Erythroblast (primary cell): ENCODE measurements at regions not wholly inside any gene's neighbourhood (a gene's known extent, or its start where the extent isn't known, plus 50 kb on each side); places are given as distances from the start of the nearest gene placed in this dataset.

Source experiments
- DNase-seq, 2 experiments: peaks; one replicate each; lab custom pipeline; 2025; lab: John Stamatoyannopoulos, UW
- GATA1 ChIP-seq: IDR thresholded peaks from 2 replicates; pipeline ENCODE4 v1.6.1; 2011; ENCODE audit warnings: low read depth, mild to moderate bottlenecking, control low read depth, low read length, moderate library complexity
- POLR2A ChIP-seq: IDR thresholded peaks from 2 replicates; pipeline ENCODE4 v1.6.1; 2011; ENCODE audit warnings: mild to moderate bottlenecking, low read length

DNA sequence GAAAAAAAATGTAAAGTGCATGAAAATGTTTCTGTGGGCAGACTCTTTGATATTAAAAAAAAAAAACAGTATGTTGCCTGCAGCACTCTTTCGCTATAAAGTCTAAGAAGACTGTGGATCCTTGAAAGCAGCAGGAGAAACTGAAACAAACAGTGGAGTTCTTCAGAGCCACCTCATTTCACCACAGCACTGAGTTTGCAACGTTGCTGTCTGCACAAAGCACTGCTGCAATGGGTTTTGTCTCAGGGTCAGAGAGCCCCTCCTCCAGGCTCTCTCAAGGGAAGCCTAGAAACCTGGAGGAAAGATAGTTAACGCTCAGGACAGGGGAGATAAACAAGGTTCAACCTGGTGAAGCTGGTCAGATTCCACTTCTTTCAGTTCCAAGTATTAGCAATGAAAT is 248.7 kb downstream of the EFNB2 start:
- no peak for DNase-seq
- TF ChIP-seq POLR2A = no peak

DNA sequence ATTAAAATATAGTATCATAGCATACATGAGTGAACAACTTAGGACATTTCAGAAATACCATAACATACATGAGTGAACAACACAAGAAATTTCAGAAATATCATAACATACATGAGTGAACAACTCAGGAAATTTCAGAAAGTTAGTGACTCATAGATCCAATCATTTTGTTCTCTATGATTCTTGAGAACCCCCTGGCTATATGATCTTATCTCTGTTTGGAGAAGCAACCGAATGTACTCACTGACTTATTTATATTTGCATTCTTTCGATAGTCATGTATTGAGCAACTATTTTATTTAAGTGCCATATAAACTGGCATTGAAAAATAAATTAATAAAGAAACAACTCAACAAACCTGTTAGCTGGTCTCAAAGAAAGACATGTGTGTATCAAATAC is 251.1 kb downstream of the EFNB2 start:
- no peak for DNase-seq
- TF ChIP-seq GATA1 = no peak
- no peak for TF ChIP-seq POLR2A

DNA sequence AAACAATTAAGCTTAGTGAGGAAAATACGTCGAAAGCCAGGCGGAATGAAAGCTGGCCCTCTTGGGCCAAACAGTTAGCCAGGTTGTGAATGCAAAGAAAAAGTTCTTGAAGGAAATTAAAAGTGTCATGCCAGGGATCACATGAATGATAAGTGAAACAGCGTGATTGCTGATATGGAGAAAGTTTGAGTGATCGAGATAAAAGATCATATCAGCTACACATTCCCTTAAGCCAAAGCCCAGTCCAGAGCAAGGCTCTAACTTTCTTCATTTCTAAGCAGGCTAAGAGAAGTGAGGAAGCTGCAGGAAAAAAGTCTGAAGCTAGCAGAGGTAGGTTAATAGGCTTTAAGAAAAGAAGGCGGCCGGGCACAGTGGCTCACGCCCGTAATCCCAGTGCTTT is 254.0 kb downstream of the EFNB2 start:
- TF ChIP-seq GATA1 (no peak), POLR2A (no peak)

DNA sequence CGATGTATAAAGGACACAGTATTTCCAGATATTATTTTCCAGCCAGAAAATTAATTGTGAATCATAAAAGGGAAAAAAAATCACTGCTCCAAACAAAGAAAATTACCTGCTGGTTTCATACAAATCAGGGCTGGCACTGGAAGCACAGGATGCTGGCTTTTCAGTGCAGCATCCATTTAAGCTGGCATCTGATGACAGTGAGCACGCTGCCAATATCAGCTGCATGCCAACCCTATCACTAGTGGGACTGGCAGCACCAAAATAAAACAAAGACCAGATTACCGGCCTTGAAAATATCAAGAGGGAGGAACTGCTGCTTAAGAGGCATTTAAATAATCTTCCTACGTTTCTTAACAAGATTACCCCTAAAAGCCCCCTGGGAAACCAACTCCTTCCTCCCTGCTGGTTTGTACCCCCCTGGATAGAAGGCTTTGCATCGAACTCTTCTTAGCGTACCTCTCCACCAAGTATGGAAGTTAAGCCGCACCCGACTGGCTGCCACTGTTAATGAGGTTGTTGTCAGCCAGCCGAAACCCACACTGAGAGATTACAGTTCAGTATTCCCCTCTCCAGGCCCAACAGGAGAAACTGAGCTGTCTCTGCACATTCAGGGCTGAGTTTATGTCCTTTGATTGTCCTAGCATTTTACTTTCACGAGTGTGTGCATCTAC is 257.8 kb downstream of the EFNB2 start:
- TF ChIP-seq GATA1 = no peak
- no peak for TF ChIP-seq POLR2A
- DNase-seq = no peak

More for the DNA sequence above, 254.0 kb downstream of the EFNB2 start:
- DNase-seq = no peak

DNA sequence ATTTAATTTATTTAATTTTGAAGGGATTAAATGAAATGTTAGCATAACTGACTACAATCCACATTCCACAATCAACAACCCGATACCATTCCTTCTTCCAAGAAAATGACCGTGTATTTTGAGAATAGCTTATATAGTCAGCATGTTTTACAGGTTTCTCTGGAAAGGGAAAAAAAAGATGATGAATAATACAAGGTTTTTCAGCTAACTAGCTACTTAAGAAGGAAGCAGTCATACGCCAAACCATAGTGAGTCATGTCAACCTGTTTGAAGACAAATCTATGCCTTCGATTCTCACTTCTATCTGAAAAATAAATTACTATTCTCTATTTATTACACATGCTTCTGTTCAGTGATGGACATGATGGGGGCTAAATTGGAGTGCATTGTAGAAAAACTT is 258.6 kb downstream of the EFNB2 start:
- TF ChIP-seq GATA1 = no peak
- no peak for TF ChIP-seq POLR2A
- DNase-seq = no peak

DNA sequence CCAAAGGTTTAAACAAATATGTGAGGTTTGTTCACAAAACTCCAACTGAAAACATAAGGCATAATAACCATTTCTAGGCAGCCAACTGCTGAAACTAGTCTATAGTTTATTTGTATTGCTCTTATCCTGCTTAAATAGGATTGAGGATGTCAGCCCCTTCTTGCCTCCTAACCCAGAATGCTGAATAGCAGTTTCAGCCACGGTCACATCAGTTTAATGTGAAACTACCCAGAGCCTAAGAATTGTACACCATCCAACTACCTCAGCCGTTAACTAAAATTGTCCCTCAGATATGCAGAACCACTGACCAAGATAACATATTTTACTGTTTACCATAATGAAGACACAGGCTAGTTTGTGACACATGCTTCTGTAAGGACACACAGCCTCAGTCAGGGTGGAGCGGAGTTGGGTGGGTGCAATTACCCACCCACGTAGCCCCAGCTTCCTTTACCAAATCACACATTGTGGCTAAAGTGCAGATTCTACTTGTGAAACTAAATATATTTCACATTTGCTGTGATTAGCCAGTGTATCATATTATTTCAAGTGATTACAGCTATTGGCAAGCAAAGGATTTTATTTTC is 259.9 kb downstream of the EFNB2 start:
- DNase-seq = no peak
- TF ChIP-seq POLR2A (no peak), GATA1 (no peak)

DNA sequence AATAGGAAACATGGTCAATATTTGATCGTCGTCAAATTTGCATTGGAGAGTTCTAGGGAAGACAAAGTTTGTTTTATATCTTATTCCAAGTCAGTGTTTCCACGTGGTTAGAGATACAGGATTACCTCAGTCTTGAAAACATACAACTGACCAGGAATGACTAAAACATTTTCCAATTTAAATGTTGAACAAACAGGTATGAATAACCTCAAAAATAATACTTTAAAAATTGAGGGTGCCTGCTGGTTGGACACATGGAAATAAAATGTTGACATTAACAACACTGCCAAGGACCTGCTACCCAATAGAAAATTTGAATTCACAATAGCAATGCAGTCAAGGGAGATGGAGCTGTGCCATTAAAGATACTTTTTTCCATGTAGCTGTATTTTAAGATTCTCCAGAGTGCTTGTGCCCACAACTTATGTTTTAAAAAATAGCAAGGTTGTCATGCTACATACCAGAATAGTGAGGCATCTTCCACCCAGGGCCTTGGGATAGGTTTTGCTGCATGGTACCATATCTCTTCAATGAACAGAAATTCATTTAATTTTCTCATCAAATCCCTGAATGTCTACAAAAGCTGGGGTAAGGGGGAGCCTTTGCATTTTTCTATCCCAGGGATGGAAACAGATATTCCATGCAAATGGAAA is 260.8 kb downstream of the EFNB2 start:
- DNase-seq = no peak
- TF ChIP-seq GATA1 (no peak), POLR2A (no peak)

DNA sequence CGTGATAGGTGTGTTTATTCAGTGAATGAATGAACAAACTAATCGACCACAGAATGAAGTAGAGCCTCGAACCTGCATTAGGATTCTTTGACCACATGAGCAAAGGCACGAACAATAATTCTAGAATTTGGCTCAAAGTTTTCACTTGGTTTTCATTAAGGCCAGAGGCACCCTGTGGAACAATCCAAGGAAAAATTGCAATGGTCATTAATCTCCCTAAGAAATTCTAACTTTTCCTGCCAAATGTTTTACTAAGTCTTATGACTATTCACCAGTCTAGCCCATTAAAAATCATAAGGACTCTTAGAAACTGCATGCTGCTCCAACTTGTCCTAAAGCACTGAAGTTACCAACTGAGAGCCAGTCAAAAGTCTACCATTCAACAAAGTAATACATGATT is 271.7 kb downstream of the EFNB2 start:
- TF ChIP-seq GATA1 = no peak
- no peak for TF ChIP-seq POLR2A
- DNase-seq = no peak

DNA sequence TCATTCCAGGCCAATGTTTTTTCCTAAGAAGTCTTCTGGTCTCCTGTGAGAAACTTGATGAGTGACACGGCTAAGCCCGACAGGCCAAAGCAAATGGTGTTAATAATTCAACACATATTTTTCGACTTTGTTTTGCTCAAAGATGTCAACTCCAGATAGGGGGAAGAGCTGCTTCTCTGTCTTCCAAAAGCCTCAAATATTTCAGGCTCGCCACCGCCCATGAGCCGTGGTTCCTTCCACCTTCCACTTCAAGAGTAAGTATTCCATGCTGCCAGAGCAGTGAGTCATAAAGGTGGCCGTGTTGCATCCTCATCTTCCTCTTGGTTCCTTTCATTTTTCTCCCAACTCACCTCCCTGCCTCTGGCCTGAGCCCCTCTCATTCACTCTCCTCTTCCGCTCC is 272.6 kb downstream of the EFNB2 start:
- DNase-seq = no peak
- TF ChIP-seq POLR2A = no peak
- TF ChIP-seq GATA1 = no peak

DNA sequence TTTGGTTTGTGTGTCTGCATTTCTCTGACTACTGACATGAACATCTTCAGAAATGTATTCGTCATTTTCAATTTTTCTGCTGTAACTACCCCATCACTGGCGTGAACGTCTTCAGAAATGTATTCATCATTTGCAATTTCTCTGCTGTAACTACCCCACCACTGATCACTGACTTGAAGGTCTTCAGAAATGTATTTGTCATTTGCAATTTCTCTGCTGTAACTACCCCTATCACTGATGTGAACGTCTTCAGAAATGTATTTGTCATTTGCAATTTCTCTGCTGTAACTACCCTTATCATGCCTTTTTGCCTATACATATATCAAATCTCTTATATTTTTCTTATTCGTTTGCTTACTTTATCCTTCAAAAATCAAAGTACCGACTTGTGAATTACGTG is 274.0 kb downstream of the EFNB2 start:
- DNase-seq = no peak
- no peak for TF ChIP-seq POLR2A
- TF ChIP-seq GATA1 = no peak

DNA sequence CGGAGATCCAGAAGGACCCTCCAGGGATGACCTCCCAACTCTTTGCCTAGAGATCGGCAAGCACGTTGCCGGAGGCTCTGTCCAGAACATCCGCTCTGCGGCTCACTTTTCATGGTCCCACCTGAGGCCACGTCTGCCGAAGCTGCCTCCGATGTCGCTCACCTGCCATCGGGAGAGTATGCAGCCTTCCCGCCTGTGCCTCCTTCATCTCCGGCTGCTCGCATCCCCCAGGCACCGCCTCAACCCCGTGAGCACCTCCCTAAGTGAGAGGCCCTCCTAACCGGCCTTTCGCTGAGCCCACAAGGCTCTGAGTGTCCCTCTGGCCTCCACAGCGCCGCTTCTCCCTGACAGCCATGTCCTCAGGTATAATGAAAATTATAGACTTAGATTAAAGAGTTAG is 275.1 kb downstream of the EFNB2 start:
- DNase-seq = no peak
- no peak for TF ChIP-seq POLR2A
- no peak for TF ChIP-seq GATA1

DNA sequence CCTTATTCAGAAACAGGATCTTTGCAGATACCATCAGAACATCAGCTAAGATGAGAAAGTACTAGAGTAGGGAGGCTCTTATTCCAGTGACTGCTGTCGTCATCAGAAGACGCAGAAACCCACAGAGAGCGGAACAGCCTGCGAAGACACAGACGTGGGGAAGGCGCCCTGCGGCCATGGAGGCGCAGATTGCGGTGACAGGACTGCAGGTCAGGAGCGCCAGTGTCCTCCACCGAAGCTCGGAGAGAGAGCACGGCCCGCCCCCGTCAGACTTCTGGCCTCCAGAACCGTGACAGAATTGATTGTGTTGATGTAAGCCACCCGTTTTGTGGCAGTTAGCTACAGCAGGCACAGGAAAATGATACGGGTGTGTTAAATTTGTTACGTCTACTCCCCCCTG is 275.5 kb downstream of the EFNB2 start:
- TF ChIP-seq GATA1 (no peak), POLR2A (no peak)
- no peak for DNase-seq

DNA sequence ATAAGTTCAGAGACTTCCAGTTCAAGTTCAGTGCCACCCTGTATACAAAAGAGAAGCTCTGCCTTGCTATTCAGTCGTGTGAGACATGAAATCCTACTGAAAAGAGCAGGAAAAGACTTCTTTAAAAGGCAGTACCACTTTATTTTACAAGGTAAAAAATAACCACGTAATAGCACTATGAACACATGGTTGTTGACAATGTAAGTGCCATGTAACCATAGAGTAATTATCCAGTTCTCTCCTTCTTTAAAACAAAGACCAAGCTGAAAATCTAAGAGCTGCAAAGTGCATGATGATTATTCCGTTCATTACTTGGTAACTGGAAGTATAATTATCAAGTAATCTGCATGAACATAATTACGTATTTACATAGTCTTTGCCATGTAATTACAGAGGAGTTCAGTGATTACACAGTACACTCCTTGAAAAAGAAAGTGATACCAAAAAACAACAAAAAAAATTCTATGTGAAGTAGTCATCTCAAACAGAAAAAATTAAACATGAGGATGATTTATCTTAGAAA is 288.7 kb downstream of the EFNB2 start:
- TF ChIP-seq GATA1 = no peak
- no peak for TF ChIP-seq POLR2A
- no peak for DNase-seq

DNA sequence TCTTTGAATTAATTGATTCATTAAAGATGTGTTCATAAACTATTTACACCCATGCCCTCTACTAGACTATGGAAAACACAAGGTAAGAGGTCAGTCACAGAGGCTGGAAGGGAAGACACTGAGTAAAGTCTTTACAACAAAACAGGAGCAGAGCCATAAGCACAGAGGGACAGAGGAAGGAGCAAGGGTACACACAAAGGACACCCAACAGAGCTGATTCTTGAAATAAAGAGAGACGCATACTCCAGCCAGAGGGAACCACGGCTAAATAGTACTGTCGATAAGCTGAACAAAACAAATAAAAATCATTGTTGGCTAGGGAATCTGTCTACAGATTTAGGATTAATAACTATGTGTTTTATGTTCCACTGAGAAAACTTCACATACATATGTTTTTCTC is 289.2 kb downstream of the EFNB2 start:
- DNase-seq = no peak
- TF ChIP-seq POLR2A (no peak), GATA1 (no peak)

DNA sequence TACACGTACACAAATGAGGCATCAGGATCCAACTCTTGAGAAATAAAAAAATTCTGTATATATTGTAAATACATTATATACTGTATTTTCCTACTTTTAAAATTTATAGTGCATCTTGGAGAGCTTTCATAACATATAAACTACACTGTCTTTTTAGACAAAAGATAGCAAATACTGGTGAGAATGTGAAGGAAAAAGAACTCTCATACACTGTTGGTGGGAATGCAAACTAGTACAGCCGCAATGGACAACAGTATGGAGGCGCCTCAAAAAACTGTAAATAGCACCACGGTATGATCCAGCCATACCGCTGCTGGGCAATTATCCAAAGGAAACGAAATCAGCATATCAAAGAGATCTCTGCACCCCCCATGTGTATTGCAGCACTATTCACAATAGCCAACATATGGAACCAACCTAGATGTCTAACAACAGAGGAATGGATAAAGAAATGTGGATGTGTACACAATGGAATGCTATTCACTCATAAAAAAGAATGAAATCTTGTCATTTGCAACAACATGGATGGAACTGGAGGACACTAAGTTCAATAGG is 292.4 kb downstream of the EFNB2 start:
- no peak for DNase-seq
- TF ChIP-seq GATA1 (no peak), POLR2A (no peak)
